HCT116 (cell line): ENCODE measurements at regions not wholly inside any gene's neighbourhood (a gene's known extent, or its start where the extent isn't known, plus 50 kb on each side); places are given as distances from the start of the nearest gene placed in this dataset.

ENCODE experiments used
- ATAC-seq: fragments of 200-7000 bp; cut with Tn5 transposase; 2 replicates; pipeline ENCODE4 v1.9.1; 2020; ENCODE audit warnings: mild to moderate bottlenecking, moderate library complexity
- BruUV-seq: library from RNA; stranded (reverse); fragments of 400-500 nt; replicated peaks from 2 replicates; lab custom pipeline; 2021; lab: Mats Ljungman, UMichigan
- CTCF ChIA-PET: fragments of 300-600 bp; sonication (Branson Sonifier 250); formaldehyde crosslinking; loops from one replicate; lab custom pipeline; 2021; ENCODE audit warnings: antibody characterized with exemption; lab: Charles Lee
- POLR2A ChIA-PET: fragments of 300-600, 350-600 bp; sonication (Branson Sonifier 250); formaldehyde crosslinking; loops from one replicate; lab custom pipeline; 2021; ENCODE audit warnings: antibody characterized with exemption; lab: Charles Lee
- RAD21 ChIA-PET, 2 experiments: fragments of 300-600 bp; sonication (Branson Sonifier 250); formaldehyde crosslinking; loops; one replicate each; lab custom pipeline; 2023; ENCODE audit warnings: low total read pairs in 2 of 2; ENCODE audit not compliant: uncharacterized antibody in 2 of 2, unreplicated experiment in 2 of 2, low non-redundant PET in 1 of 2; lab: Charles Lee
- DNase-seq: peaks from one replicate; pipeline ENCODE4 v3.0.0-alpha.2; 2010; ENCODE audit warnings: low read depth, low spot score
- H2AFZ ChIP-seq: fragments of 200-600 bp; shearing (Covaris generic), sonication (generic); 2 replicates; pipeline ENCODE4 v1.6.1; 2017; ENCODE audit warnings: low read depth, mixed run types, mixed read lengths, antibody characterized with exemption, low read length; ENCODE audit not compliant: poor library complexity, severe bottlenecking
- H3K27ac ChIP-seq: 2 replicates; pipeline ENCODE4 v1.5.1; 2012; ENCODE audit warnings: low read depth, low read length
- H3K27me3 ChIP-seq: fragments of 200-600 bp; sonication (generic); 2 replicates; pipeline ENCODE4 v1.6.1; 2016; ENCODE audit warnings: mixed run types, low read length, mixed read lengths; ENCODE audit not compliant: insufficient read depth
- H3K36me3 ChIP-seq, 2 experiments: fragments of 200-500 bp in 1 of 2; fragments of 200-600 bp in 1 of 2; sonication (Bioruptor generic) in 1 of 2; sonication (generic) in 1 of 2; 2 replicates each; pipeline versions ENCODE4 v1.5.1 to v1.6.1; 2014 to 2016; ENCODE audit warnings: low read length in 2 of 2, inconsistent platforms in 1 of 2, mixed read lengths in 1 of 2, mixed run types in 1 of 2; ENCODE audit not compliant: insufficient read depth in 2 of 2, control insufficient read depth in 1 of 2
- H3K4me1 ChIP-seq, 2 experiments: fragments of 200-600 bp in 1 of 2; sonication (generic) in 1 of 2; 2 replicates each; pipeline versions ENCODE4 v1.5.1 to v1.6.1; 2012 to 2017; ENCODE audit warnings: low read length in 2 of 2, inconsistent platforms in 1 of 2, mild to moderate bottlenecking in 1 of 2, mixed read lengths in 1 of 2, mixed run types in 1 of 2, moderate library complexity in 1 of 2; ENCODE audit not compliant: insufficient read depth in 2 of 2, control insufficient read depth in 1 of 2
- H3K4me2 ChIP-seq: fragments of 200-600 bp; sonication (generic); 2 replicates; pipeline ENCODE4 v1.6.1; 2017; ENCODE audit warnings: mixed run types, low read length, mixed read lengths
- H3K4me3 ChIP-seq, 2 experiments: fragments of 200-600 bp in 1 of 2; sonication (generic) in 1 of 2; replicated peaks in 1 of 2; 2 replicates each; pipeline ENCODE4 v1.5.1; 2011 to 2016; ENCODE audit warnings: low read length in 2 of 2, control low read depth in 1 of 2, low read depth in 1 of 2, mild to moderate bottlenecking in 1 of 2, mixed read lengths in 1 of 2, mixed run types in 1 of 2
- H3K79me2 ChIP-seq: fragments of 200-600 bp; sonication (generic); 2 replicates; pipeline ENCODE4 v1.6.1; 2017; ENCODE audit warnings: mild to moderate bottlenecking, mixed run types, low read length, moderate library complexity, mixed read lengths; ENCODE audit not compliant: insufficient read depth
- H3K9ac ChIP-seq: fragments of 200-600 bp; sonication (generic); 2 replicates; pipeline ENCODE4 v1.6.1; 2016; ENCODE audit warnings: low read length, mixed read lengths
- H3K9me2 ChIP-seq: fragments of 200-600 bp; sonication (generic), shearing (Covaris generic); 2 replicates; pipeline ENCODE4 v1.6.1; 2017; ENCODE audit warnings: mixed run types, mild to moderate bottlenecking, moderate library complexity; ENCODE audit not compliant: insufficient read depth
- H3K9me3 ChIP-seq, 2 experiments: fragments of 200-500 bp in 1 of 2; fragments of 200-600 bp in 1 of 2; sonication (Bioruptor generic) in 1 of 2; sonication (generic) in 1 of 2; 2 replicates each; pipeline ENCODE4 v1.6.1; 2014 to 2017; ENCODE audit warnings: low read length in 2 of 2, mixed read lengths in 2 of 2, inconsistent platforms in 1 of 2, low read depth in 1 of 2, mild to moderate bottlenecking in 1 of 2, mixed run types in 1 of 2, moderate library complexity in 1 of 2; ENCODE audit not compliant: control insufficient read depth in 1 of 2, insufficient read depth in 1 of 2
- H4K20me1 ChIP-seq: fragments of 200-600 bp; sonication (generic), shearing (Covaris generic); 2 replicates; pipeline ENCODE4 v1.6.1; 2017; ENCODE audit warnings: mixed run types, mild to moderate bottlenecking, moderate library complexity; ENCODE audit not compliant: insufficient read depth
- CBX3 ChIP-seq: IDR thresholded peaks from 2 replicates; pipeline ENCODE4 v1.6.1; 2012; ENCODE audit warnings: low read depth
- CEBPB ChIP-seq: IDR thresholded peaks from 2 replicates; pipeline ENCODE4 v1.6.1; 2012; ENCODE audit warnings: low read depth
- EGR1 ChIP-seq: IDR thresholded peaks from 2 replicates; pipeline ENCODE4 v1.6.1; 2012; ENCODE audit warnings: low read depth
- EZH2 ChIP-seq: fragments of 200-600 bp; sonication (generic); IDR thresholded peaks from 2 replicates; pipeline ENCODE4 v1.6.1; 2017; ENCODE audit warnings: antibody characterized with exemption, mixed run types
- EZH2phosphoT487 ChIP-seq: fragments of 200-600 bp; IDR thresholded peaks from 2 replicates; pipeline ENCODE4 v1.6.1; 2018; ENCODE audit warnings: antibody characterized with exemption, borderline replicate concordance
- JUND ChIP-seq: IDR thresholded peaks from 2 replicates; pipeline ENCODE4 v1.6.1; 2012
- POLR2A ChIP-seq: IDR thresholded peaks from 2 replicates; pipeline ENCODE4 v1.7.0; 2011; ENCODE audit warnings: borderline replicate concordance; ENCODE audit not compliant: insufficient read depth, insufficient read length; ENCODE audit errors: extremely low read depth
- POLR2AphosphoS5 ChIP-seq: IDR thresholded peaks from 2 replicates; pipeline ENCODE4 v1.6.1; 2011; ENCODE audit warnings: mild to moderate bottlenecking, low read depth, low read length, moderate library complexity
- RAD21 ChIP-seq: IDR thresholded peaks from 2 replicates; pipeline ENCODE4 v1.6.1; 2012; ENCODE audit warnings: low read depth, mild to moderate bottlenecking
- SIN3A ChIP-seq: IDR thresholded peaks from 2 replicates; pipeline ENCODE4 v1.6.1; 2012; ENCODE audit warnings: low read depth
- SP1 ChIP-seq: IDR thresholded peaks from 2 replicates; pipeline ENCODE4 v1.6.1; 2012; ENCODE audit warnings: low read depth
- SRF ChIP-seq: IDR thresholded peaks from 2 replicates; pipeline ENCODE4 v1.6.1; 2012; ENCODE audit warnings: low read depth
- TCF7L2 ChIP-seq: IDR thresholded peaks from 2 replicates; pipeline ENCODE4 v1.7.0; 2011; ENCODE audit warnings: borderline replicate concordance, inconsistent platforms; ENCODE audit not compliant: insufficient read depth, insufficient read length; ENCODE audit errors: extremely low read depth
- ZFX ChIP-seq: fragments of 450-650 bp; IDR thresholded peaks from 2 replicates; pipeline ENCODE4 v1.6.1; 2017
- ZNF274 ChIP-seq: fragments of 200-500 bp; sonication (Bioruptor generic); IDR thresholded peaks from 2 replicates; pipeline ENCODE4 v1.6.1; 2014; ENCODE audit warnings: mild to moderate bottlenecking, low read depth, low read length, inconsistent platforms
- intact Hi-C: fragments of 100-400 bp; cut with micrococcal nuclease; formaldehyde crosslinking; loops from 2 replicates; pipeline ENCODE4 v1.10.0; 2022
- TF ChIP-seq, protein P1 (sequence below), 3 experiments: fragments of 200-600 bp in 1 of 3; sonication (generic) in 1 of 3; IDR thresholded peaks in 2 of 3; conservative IDR thresholded peaks in 1 of 3; 2 replicates each; pipeline ENCODE4 v1.5.1; 2012 to 2017; ENCODE audit warnings: low read depth in 2 of 3, low read length in 2 of 3, antibody characterized with exemption in 1 of 3, borderline replicate concordance in 1 of 3, control low read depth in 1 of 3, mild to moderate bottlenecking in 1 of 3, mixed read lengths in 1 of 3, mixed run types in 1 of 3, moderate library complexity in 1 of 3; ENCODE audit not compliant: insufficient read depth in 1 of 3
- TF ChIP-seq, protein P2 (sequence below): IDR thresholded peaks from 2 replicates; pipeline ENCODE4 v1.6.1; 2012
- TF ChIP-seq, protein P3 (sequence below): IDR thresholded peaks from 2 replicates; pipeline ENCODE4 v1.6.1; 2012
- TF ChIP-seq, protein P4 (sequence below): IDR thresholded peaks from 2 replicates; pipeline ENCODE4 v1.6.1; 2012; ENCODE audit warnings: low read depth
- TF ChIP-seq, protein P5 (sequence below): IDR thresholded peaks from 2 replicates; pipeline ENCODE4 v1.6.1; 2011; ENCODE audit warnings: mild to moderate bottlenecking, low read length, moderate library complexity; ENCODE audit not compliant: insufficient replicate concordance; ENCODE audit errors: extremely low read depth

DNA sequence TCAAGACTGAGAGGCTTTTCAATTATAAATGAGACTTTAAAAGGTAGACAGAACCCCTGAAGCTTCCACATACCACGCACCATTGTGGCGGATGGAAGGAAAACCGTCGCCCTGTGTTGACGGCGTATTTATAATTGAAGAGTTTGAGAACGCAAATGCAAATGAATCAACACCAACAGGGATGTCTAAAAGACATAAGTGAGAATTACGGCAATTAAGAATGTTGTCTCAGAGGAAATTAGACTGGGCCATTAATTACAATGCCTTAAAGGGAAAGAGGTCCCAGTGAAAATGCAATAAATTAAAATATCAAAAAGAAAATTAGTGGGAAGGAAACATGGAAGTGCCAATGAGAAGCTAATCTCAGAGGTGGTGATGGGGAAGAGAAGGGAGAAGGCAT, 148.5 kb upstream of the XYLT1 start:
- H3K4me1 ChIP-seq = no peaks in the 10 kb centered on the region
- POLR2A ChIA-PET = no interaction called here
- intact Hi-C loops = no loop called here
- no peak overlapping the region for H3K27ac ChIP-seq
- TF ChIP-seq SP1 = no peak
- no peak for TF ChIP-seq POLR2A
- no peak for TF ChIP-seq EZH2
- no peak for TF ChIP-seq POLR2AphosphoS5
- no peak for TF ChIP-seq EZH2phosphoT487
- no peak for TF ChIP-seq SRF
- no peak for TF ChIP-seq EGR1
- TF ChIP-seq, protein P1, sequence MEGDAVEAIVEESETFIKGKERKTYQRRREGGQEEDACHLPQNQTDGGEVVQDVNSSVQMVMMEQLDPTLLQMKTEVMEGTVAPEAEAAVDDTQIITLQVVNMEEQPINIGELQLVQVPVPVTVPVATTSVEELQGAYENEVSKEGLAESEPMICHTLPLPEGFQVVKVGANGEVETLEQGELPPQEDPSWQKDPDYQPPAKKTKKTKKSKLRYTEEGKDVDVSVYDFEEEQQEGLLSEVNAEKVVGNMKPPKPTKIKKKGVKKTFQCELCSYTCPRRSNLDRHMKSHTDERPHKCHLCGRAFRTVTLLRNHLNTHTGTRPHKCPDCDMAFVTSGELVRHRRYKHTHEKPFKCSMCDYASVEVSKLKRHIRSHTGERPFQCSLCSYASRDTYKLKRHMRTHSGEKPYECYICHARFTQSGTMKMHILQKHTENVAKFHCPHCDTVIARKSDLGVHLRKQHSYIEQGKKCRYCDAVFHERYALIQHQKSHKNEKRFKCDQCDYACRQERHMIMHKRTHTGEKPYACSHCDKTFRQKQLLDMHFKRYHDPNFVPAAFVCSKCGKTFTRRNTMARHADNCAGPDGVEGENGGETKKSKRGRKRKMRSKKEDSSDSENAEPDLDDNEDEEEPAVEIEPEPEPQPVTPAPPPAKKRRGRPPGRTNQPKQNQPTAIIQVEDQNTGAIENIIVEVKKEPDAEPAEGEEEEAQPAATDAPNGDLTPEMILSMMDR (IDR thresholded peaks at IDR 0.05 in 2 of 3, conservative IDR thresholded peaks at IDR 0.05 in 1 of 3; ENCODE audit: borderline replicate concordance in 1 of 3, insufficient read depth in 1 of 3, low read depth in 2 of 3, low read length in 2 of 3) = no peak
- TF ChIP-seq JUND = no peak
- TF ChIP-seq, protein P2, sequence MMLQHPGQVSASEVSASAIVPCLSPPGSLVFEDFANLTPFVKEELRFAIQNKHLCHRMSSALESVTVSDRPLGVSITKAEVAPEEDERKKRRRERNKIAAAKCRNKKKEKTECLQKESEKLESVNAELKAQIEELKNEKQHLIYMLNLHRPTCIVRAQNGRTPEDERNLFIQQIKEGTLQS = no peak
- TF ChIP-seq, protein P3, sequence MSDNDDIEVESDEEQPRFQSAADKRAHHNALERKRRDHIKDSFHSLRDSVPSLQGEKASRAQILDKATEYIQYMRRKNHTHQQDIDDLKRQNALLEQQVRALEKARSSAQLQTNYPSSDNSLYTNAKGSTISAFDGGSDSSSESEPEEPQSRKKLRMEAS = no peak
- TF ChIP-seq, protein P4, sequence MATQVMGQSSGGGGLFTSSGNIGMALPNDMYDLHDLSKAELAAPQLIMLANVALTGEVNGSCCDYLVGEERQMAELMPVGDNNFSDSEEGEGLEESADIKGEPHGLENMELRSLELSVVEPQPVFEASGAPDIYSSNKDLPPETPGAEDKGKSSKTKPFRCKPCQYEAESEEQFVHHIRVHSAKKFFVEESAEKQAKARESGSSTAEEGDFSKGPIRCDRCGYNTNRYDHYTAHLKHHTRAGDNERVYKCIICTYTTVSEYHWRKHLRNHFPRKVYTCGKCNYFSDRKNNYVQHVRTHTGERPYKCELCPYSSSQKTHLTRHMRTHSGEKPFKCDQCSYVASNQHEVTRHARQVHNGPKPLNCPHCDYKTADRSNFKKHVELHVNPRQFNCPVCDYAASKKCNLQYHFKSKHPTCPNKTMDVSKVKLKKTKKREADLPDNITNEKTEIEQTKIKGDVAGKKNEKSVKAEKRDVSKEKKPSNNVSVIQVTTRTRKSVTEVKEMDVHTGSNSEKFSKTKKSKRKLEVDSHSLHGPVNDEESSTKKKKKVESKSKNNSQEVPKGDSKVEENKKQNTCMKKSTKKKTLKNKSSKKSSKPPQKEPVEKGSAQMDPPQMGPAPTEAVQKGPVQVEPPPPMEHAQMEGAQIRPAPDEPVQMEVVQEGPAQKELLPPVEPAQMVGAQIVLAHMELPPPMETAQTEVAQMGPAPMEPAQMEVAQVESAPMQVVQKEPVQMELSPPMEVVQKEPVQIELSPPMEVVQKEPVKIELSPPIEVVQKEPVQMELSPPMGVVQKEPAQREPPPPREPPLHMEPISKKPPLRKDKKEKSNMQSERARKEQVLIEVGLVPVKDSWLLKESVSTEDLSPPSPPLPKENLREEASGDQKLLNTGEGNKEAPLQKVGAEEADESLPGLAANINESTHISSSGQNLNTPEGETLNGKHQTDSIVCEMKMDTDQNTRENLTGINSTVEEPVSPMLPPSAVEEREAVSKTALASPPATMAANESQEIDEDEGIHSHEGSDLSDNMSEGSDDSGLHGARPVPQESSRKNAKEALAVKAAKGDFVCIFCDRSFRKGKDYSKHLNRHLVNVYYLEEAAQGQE = no peak
- TF ChIP-seq, protein P5, sequence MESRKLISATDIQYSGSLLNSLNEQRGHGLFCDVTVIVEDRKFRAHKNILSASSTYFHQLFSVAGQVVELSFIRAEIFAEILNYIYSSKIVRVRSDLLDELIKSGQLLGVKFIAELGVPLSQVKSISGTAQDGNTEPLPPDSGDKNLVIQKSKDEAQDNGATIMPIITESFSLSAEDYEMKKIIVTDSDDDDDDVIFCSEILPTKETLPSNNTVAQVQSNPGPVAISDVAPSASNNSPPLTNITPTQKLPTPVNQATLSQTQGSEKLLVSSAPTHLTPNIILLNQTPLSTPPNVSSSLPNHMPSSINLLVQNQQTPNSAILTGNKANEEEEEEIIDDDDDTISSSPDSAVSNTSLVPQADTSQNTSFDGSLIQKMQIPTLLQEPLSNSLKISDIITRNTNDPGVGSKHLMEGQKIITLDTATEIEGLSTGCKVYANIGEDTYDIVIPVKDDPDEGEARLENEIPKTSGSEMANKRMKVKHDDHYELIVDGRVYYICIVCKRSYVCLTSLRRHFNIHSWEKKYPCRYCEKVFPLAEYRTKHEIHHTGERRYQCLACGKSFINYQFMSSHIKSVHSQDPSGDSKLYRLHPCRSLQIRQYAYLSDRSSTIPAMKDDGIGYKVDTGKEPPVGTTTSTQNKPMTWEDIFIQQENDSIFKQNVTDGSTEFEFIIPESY = no peak
- no peak for TF ChIP-seq CEBPB
- no peak for TF ChIP-seq TCF7L2
- no peak for TF ChIP-seq CBX3
- no peak for TF ChIP-seq SIN3A
- no peak for TF ChIP-seq ZFX
- TF ChIP-seq RAD21 = no peak
- TF ChIP-seq ZNF274 = no peak
- TF ChIP-seq, all 23 proteins: peak for 0
- no peak overlapping the region for H3K4me2 ChIP-seq
- no peak overlapping the region for H3K4me3 ChIP-seq
- H3K79me2 ChIP-seq = no peaks in the 10 kb centered on the region
- no peaks in the 10 kb centered on the region for H3K9me3 ChIP-seq
- no peak for ATAC-seq
- CTCF ChIA-PET = no interaction called here
- no TSS peak for BruUV-seq
- H3K36me3 ChIP-seq = no peaks in the 10 kb centered on the region
- no peak overlapping the region for H3K9ac ChIP-seq
- H3K27me3 ChIP-seq = peaks cover 45% of the 10 kb centered on the region
- H4K20me1 ChIP-seq = no peaks in the 10 kb centered on the region
- RAD21 ChIA-PET = no interaction called here
- H3K9me2 ChIP-seq = no peaks in the 10 kb centered on the region
- DNase-seq = no peak
- H2AFZ ChIP-seq = no peak overlapping the region
